ENCODE measurements at regions not wholly inside any gene's neighbourhood (a gene's known extent, or its start where the extent isn't known, plus 50 kb on each side); places are given as distances from the start of the nearest gene placed in this dataset.
"Not testable (repeated sequence)": the region's sequence is repeated elsewhere in the genome, so short reads cannot be mapped to it uniquely, and the experiment has no call there.

DNA sequence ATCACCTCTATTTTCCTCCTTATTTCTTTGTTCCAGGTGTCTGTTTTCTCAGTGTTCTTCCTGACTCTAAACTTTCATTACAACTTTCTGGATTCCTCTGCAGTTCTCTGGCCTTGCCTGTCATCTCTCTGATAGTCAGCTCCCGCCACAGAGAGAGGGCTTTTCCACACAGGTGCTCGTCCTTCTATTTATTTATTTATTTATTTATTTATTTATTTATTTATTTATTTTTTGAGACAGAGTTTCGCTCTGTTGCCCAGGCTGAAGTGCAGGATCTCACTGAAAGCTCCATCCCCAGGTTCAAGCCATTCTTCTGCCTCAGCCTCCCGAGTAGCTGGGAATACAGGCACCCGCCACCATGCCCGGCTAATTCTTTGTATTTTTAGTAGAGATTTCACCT lies 554.5 kb downstream of the RPS29 start:
- not testable (repeated sequence) for TF ChIP-seq POLR2A (IDR thresholded peaks at IDR 0.05; ENCODE audit: borderline replicate concordance, extremely low read depth, insufficient read depth, insufficient read length); EZH2 (IDR thresholded peaks at IDR 0.05); EZH2phosphoT487 (IDR thresholded peaks at IDR 0.05; ENCODE audit: borderline replicate concordance); SRF (IDR thresholded peaks at IDR 0.05; ENCODE audit: low read depth); SP1 (IDR thresholded peaks at IDR 0.05; ENCODE audit: low read depth); MAX (IDR thresholded peaks at IDR 0.05); REST (IDR thresholded peaks at IDR 0.05; ENCODE audit: low read depth); POLR2AphosphoS5 (IDR thresholded peaks at IDR 0.05; ENCODE audit: low read depth, low read length)
- TF ChIP-seq, protein P1, sequence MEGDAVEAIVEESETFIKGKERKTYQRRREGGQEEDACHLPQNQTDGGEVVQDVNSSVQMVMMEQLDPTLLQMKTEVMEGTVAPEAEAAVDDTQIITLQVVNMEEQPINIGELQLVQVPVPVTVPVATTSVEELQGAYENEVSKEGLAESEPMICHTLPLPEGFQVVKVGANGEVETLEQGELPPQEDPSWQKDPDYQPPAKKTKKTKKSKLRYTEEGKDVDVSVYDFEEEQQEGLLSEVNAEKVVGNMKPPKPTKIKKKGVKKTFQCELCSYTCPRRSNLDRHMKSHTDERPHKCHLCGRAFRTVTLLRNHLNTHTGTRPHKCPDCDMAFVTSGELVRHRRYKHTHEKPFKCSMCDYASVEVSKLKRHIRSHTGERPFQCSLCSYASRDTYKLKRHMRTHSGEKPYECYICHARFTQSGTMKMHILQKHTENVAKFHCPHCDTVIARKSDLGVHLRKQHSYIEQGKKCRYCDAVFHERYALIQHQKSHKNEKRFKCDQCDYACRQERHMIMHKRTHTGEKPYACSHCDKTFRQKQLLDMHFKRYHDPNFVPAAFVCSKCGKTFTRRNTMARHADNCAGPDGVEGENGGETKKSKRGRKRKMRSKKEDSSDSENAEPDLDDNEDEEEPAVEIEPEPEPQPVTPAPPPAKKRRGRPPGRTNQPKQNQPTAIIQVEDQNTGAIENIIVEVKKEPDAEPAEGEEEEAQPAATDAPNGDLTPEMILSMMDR (IDR thresholded peaks at IDR 0.05 in 2 of 3, conservative IDR thresholded peaks at IDR 0.05 in 1 of 3; ENCODE audit: borderline replicate concordance in 1 of 3, insufficient read depth in 1 of 3, low read depth in 2 of 3, low read length in 2 of 3): not testable (repeated sequence)
